ENCODE measurements at regions not wholly inside any gene's neighbourhood (a gene's known extent, or its start where the extent isn't known, plus 50 kb on each side); places are given as distances from the start of the nearest gene placed in this dataset.

- no peak for TF ChIP-seq ZNF274 (IDR thresholded peaks at IDR 0.05; ENCODE audit: low read depth, low read length)
- no peak overlapping the region for H3K4me3 ChIP-seq (ENCODE audit: low read length)
These were observed 169.3 kb upstream of the TPM1 start for GRCh38 chr15:62873203-62873602.

GRCh38 chr15:62874064-62874463, 168.5 kb upstream of the TPM1 start:
- no peak for TF ChIP-seq ZNF274 (IDR thresholded peaks at IDR 0.05; ENCODE audit: low read depth, low read length)

GRCh38 chr15:62874959-62875625, 167.5 kb upstream of the TPM1 start:
- TF ChIP-seq ZNF274 (IDR thresholded peaks at IDR 0.05; ENCODE audit: low read depth, low read length): no peak
- no peak overlapping the region for H3K4me3 ChIP-seq (ENCODE audit: low read length)

More at GRCh38 chr15:62874064-62874463, 168.5 kb upstream of the TPM1 start:
- H3K4me3 ChIP-seq (ENCODE audit: low read length): no peak overlapping the region

GRCh38 chr15:62875626-62876021, 166.9 kb upstream of the TPM1 start:
- no peak for TF ChIP-seq ZNF274 (IDR thresholded peaks at IDR 0.05; ENCODE audit: low read depth, low read length)
- H3K4me3 ChIP-seq (ENCODE audit: low read length): no peak overlapping the region

GRCh38 chr15:62877276-62877857, 165.2 kb upstream of the TPM1 start:
- TF ChIP-seq ZNF274 (IDR thresholded peaks at IDR 0.05; ENCODE audit: low read depth, low read length): no peak

GRCh38 chr15:62878070-62878469, 164.5 kb upstream of the TPM1 start:
- no peak for TF ChIP-seq ZNF274 (IDR thresholded peaks at IDR 0.05; ENCODE audit: low read depth, low read length)
- H3K4me3 ChIP-seq (ENCODE audit: low read length): no peak overlapping the region

More at GRCh38 chr15:62877276-62877857, 165.2 kb upstream of the TPM1 start:
- H3K4me3 ChIP-seq (ENCODE audit: low read length): no peak overlapping the region

- H3K4me3 ChIP-seq (ENCODE audit: low read length): no peak overlapping the region
- no peak for TF ChIP-seq ZNF274 (IDR thresholded peaks at IDR 0.05; ENCODE audit: low read depth, low read length)
These were observed 162.8 kb upstream of the TPM1 start for GRCh38 chr15:62879770-62880169.

GRCh38 chr15:62880278-62880677, 162.3 kb upstream of the TPM1 start:
- no peak for TF ChIP-seq ZNF274 (IDR thresholded peaks at IDR 0.05; ENCODE audit: low read depth, low read length)

GRCh38 chr15:62881056-62881455, 161.5 kb upstream of the TPM1 start:
- no peak for TF ChIP-seq ZNF274 (IDR thresholded peaks at IDR 0.05; ENCODE audit: low read depth, low read length)

More at GRCh38 chr15:62880278-62880677, 162.3 kb upstream of the TPM1 start:
- H3K4me3 ChIP-seq (ENCODE audit: low read length): no peak overlapping the region

GRCh38 chr15:62883938-62884479, 158.5 kb upstream of the TPM1 start:
- H3K4me3 ChIP-seq (ENCODE audit: low read length): no peak overlapping the region
- TF ChIP-seq ZNF274 (IDR thresholded peaks at IDR 0.05; ENCODE audit: low read depth, low read length): no peak

More at GRCh38 chr15:62881056-62881455, 161.5 kb upstream of the TPM1 start:
- no peak overlapping the region for H3K4me3 ChIP-seq (ENCODE audit: low read length)

- no peak for TF ChIP-seq ZNF274 (IDR thresholded peaks at IDR 0.05; ENCODE audit: low read depth, low read length)
- H3K4me3 ChIP-seq (ENCODE audit: low read length): no peak overlapping the region
These were observed 156.0 kb upstream of the TPM1 start for GRCh38 chr15:62886431-62887071.

- H3K4me3 ChIP-seq (ENCODE audit: low read length): no peak overlapping the region
- TF ChIP-seq ZNF274 (IDR thresholded peaks at IDR 0.05; ENCODE audit: low read depth, low read length): no peak
These were observed 155.4 kb upstream of the TPM1 start for GRCh38 chr15:62887113-62887570.

- no peak for TF ChIP-seq ZNF274 (IDR thresholded peaks at IDR 0.05; ENCODE audit: low read depth, low read length)
- no peak overlapping the region for H3K4me3 ChIP-seq (ENCODE audit: low read length)
These were observed 153.9 kb upstream of the TPM1 start for GRCh38 chr15:62888623-62889022.

- no peak for TF ChIP-seq ZNF274 (IDR thresholded peaks at IDR 0.05; ENCODE audit: low read depth, low read length)
- H3K4me3 ChIP-seq (ENCODE audit: low read length): no peak overlapping the region
These were observed 153.3 kb upstream of the TPM1 start for GRCh38 chr15:62889141-62889661.
